Testis (tissue), 2 donors: ENCODE measurements at regions not wholly inside any gene's neighbourhood (a gene's known extent, or its start where the extent isn't known, plus 50 kb on each side); places are given as distances from the start of the nearest gene placed in this dataset.

Source experiments
- POLR2A ChIP-seq: fragments of 450-650 bp; IDR thresholded peaks from one replicate; pipeline ENCODE4 v1.6.1; 2017; ENCODE audit warnings: antibody characterized with exemption, mild to moderate bottlenecking, moderate library complexity
- TF ChIP-seq, protein P1 (sequence below), 3 experiments: fragments of 450-650 bp in 2 of 3; fragments of 200-600 bp in 1 of 3; sonication (generic) in 1 of 3; IDR thresholded peaks; one replicate each; pipeline ENCODE4 v1.5.1; 2016 to 2019; ENCODE audit warnings: antibody characterized with exemption in 3 of 3, mild to moderate bottlenecking in 2 of 3, moderate library complexity in 1 of 3

GRCh38 chr6:27814665-27815424, 97.4 kb downstream of the OR2B2 start:
- TF ChIP-seq, protein P1, sequence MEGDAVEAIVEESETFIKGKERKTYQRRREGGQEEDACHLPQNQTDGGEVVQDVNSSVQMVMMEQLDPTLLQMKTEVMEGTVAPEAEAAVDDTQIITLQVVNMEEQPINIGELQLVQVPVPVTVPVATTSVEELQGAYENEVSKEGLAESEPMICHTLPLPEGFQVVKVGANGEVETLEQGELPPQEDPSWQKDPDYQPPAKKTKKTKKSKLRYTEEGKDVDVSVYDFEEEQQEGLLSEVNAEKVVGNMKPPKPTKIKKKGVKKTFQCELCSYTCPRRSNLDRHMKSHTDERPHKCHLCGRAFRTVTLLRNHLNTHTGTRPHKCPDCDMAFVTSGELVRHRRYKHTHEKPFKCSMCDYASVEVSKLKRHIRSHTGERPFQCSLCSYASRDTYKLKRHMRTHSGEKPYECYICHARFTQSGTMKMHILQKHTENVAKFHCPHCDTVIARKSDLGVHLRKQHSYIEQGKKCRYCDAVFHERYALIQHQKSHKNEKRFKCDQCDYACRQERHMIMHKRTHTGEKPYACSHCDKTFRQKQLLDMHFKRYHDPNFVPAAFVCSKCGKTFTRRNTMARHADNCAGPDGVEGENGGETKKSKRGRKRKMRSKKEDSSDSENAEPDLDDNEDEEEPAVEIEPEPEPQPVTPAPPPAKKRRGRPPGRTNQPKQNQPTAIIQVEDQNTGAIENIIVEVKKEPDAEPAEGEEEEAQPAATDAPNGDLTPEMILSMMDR (IDR thresholded peaks at IDR 0.05): no peak
- no peak for TF ChIP-seq POLR2A
